ENCODE measurements at regions not wholly inside any gene's neighbourhood (a gene's known extent, or its start where the extent isn't known, plus 50 kb on each side); places are given as distances from the start of the nearest gene placed in this dataset.

DNA sequence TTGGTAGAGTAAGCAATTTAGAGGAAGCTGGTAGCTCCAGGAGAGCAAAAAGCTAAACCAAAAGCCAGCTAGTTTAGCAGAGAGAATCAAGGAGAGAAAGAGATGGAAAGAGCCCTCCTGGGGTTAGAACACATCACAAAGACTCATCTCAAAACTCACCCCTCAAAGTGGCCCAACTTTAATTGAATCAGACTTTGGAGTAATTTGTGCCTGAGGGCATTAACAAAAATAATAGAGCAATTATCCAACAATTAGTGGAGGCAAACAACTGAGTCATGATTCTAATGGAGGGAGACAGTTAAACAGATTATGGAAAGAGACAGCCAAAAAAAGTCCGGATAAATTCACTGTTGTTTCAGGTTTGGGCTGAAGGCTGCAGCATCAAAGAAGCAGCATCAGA is 417.4 kb downstream of the KCNJ3 start:
- Histone ChIP-seq H3K27ac (no peak overlapping the region), H3K4me1 (no peaks in the 10 kb centered on the region), H3K4me3 (no peak overlapping the region), H3K27me3 (no peaks in the 10 kb centered on the region), H3K9me3 (no peaks in the 10 kb centered on the region), H3K36me3 (no peaks in the 10 kb centered on the region)
- 84 to 86% methylated on average over 1 of the region's 1 CpG for WGBS, 2 donors
- DNase-seq (no peak), ATAC-seq (ENCODE audit: low FRiP score in 2 of 2) (no peak)
- TF ChIP-seq POLR2AphosphoS5 (IDR thresholded peaks at IDR 0.05): no peak
- no peak for TF ChIP-seq POLR2A (IDR thresholded peaks at IDR 0.05)
- no peak for TF ChIP-seq EP300 (IDR thresholded peaks at IDR 0.05)
- TF ChIP-seq, protein P1, sequence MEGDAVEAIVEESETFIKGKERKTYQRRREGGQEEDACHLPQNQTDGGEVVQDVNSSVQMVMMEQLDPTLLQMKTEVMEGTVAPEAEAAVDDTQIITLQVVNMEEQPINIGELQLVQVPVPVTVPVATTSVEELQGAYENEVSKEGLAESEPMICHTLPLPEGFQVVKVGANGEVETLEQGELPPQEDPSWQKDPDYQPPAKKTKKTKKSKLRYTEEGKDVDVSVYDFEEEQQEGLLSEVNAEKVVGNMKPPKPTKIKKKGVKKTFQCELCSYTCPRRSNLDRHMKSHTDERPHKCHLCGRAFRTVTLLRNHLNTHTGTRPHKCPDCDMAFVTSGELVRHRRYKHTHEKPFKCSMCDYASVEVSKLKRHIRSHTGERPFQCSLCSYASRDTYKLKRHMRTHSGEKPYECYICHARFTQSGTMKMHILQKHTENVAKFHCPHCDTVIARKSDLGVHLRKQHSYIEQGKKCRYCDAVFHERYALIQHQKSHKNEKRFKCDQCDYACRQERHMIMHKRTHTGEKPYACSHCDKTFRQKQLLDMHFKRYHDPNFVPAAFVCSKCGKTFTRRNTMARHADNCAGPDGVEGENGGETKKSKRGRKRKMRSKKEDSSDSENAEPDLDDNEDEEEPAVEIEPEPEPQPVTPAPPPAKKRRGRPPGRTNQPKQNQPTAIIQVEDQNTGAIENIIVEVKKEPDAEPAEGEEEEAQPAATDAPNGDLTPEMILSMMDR (IDR thresholded peaks at IDR 0.05): no peak

DNA sequence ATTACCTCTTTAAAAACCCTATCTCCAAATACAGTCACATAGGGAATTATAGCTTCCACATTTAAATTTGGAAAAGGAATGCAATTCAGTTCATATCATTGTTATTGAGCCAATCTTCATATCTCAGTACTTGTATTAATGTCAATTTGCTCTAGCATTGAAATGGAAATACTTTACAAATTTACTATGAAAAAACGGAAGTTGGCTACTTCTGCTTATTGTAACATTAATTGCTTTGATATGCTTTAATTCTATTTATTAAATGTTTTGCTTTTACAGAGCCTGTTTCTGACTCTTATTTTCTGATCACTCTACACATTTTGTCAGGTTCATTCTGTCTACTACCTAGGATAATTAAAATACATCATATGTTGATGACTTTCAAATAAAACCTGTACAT is 412.6 kb downstream of the KCNJ3 start:
- TF ChIP-seq EP300 (IDR thresholded peaks at IDR 0.05) (no peak), POLR2A (IDR thresholded peaks at IDR 0.05) (no peak), POLR2AphosphoS5 (IDR thresholded peaks at IDR 0.05) (no peak)
- TF ChIP-seq, protein P1 (IDR thresholded peaks at IDR 0.05): no peak
- WGBS, 2 donors: 69 to 79% methylated on average over 1 of the region's 1 CpG
- Histone ChIP-seq H3K27ac (no peak overlapping the region), H3K9me3 (no peaks in the 10 kb centered on the region), H3K36me3 (no peaks in the 10 kb centered on the region), H3K4me1 (no peaks in the 10 kb centered on the region), H3K27me3 (no peaks in the 10 kb centered on the region), H3K4me3 (no peak overlapping the region)
- ATAC-seq (ENCODE audit: low FRiP score in 2 of 2) (no peak), DNase-seq (no peak)

DNA sequence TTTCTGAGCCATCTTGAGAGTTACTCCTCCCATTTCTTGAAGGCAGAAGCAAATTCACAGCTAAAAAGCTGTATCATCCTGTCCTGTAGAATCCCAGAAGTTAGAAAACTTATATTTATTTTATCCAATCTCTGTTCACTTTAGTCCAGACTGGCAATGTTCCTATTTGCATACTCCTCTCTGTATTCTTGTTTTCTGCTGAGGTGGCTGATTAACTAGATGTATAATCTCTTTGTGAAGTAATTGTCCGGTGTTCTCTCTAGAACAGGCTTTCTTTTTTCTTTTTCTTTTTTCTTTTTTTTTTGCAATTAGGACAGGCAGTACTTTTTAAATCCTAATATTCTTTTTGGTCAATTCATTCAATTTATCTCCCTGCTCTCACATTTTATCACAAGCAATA is 411.0 kb downstream of the KCNJ3 start:
- WGBS, 2 donors: 79 to 89% methylated on average over 1 of the region's 1 CpG
- Histone ChIP-seq H3K9me3 (no peaks in the 10 kb centered on the region), H3K27me3 (no peaks in the 10 kb centered on the region), H3K4me1 (no peaks in the 10 kb centered on the region), H3K4me3 (no peak overlapping the region), H3K36me3 (no peaks in the 10 kb centered on the region), H3K27ac (no peak overlapping the region)
- TF ChIP-seq, protein P1 (IDR thresholded peaks at IDR 0.05): no peak
- TF ChIP-seq EP300 (IDR thresholded peaks at IDR 0.05): no peak
- TF ChIP-seq POLR2A (IDR thresholded peaks at IDR 0.05): no peak
- no peak for TF ChIP-seq POLR2AphosphoS5 (IDR thresholded peaks at IDR 0.05)
- ATAC-seq (ENCODE audit: low FRiP score in 2 of 2) (no peak), DNase-seq (no peak)

DNA sequence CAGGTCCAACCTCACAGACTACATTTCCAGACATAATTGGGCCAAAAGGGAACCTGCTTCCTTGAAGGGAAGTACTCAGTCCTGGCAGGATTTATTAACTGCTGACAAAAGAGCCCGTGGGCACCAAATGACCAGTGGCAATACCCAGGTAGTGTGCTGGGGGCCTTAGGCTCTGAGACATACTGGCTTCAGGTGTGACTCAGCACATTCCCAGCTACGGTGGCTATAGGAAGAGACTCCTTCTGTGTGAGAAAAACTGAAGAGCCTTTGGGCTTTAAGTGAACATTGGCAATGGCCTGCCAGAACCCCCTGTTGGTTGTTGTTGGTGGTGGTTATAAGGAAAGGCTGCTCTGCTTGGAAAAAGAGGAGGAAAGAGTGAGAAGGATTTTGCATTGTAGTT is 401.8 kb downstream of the KCNJ3 start:
- H3K4me1 ChIP-seq: no peaks in the 10 kb centered on the region
- H3K9me3 ChIP-seq: peaks cover 0 to 8% (median 0%) of the 10 kb centered on the region in 4 donors
- no peak overlapping the region for H3K4me3 ChIP-seq
- WGBS, 2 donors: 60 to 67% methylated on average over 1 to 2 of the region's 2 CpGs
- no peaks in the 10 kb centered on the region for H3K27me3 ChIP-seq
- H3K36me3 ChIP-seq: no peaks in the 10 kb centered on the region
- TF ChIP-seq POLR2AphosphoS5 (IDR thresholded peaks at IDR 0.05): no peak
- TF ChIP-seq EP300 (IDR thresholded peaks at IDR 0.05): no peak
- no peak for TF ChIP-seq POLR2A (IDR thresholded peaks at IDR 0.05)
- TF ChIP-seq, protein P1 (IDR thresholded peaks at IDR 0.05): no peak
- H3K27ac ChIP-seq: no peak overlapping the region
- DNase-seq (no peak), ATAC-seq (ENCODE audit: low FRiP score in 2 of 2) (no peak)

DNA sequence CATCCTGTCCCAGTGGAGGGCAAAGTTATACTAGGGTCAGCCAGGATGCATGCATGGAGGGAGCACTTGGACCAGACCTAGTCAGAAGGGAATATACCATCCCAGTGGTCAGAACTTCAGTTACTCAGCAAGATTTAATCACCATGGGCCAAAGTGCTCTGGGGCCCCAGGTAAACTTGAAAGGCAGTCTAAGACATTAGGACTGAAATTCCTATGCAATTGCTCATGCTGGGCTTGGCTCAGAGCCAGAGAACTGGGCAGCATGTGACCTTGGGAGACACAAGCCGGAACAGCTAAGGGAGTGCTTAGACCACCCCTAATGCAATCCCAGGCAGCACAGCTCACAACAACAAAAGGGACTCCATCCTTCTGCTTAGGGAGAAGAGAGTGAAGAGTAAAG is 401.3 kb downstream of the KCNJ3 start:
- Histone ChIP-seq H3K4me1 (no peaks in the 10 kb centered on the region), H3K4me3 (no peak overlapping the region), H3K9me3 (peaks cover 0 to 8% (median 0%) of the 10 kb centered on the region in 4 donors), H3K27ac (no peak overlapping the region), H3K36me3 (no peaks in the 10 kb centered on the region), H3K27me3 (no peaks in the 10 kb centered on the region)
- DNase-seq: no peak
- no peak for ATAC-seq (ENCODE audit: low FRiP score in 2 of 2)
- TF ChIP-seq EP300 (IDR thresholded peaks at IDR 0.05): no peak
- 73 to 80% methylated on average over 1 of the region's 1 CpG for WGBS, 2 donors
